ENCODE measurements at regions not wholly inside any gene's neighbourhood (a gene's known extent, or its start where the extent isn't known, plus 50 kb on each side); places are given as distances from the start of the nearest gene placed in this dataset.
"Not testable (repeated sequence)": the region's sequence is repeated elsewhere in the genome, so short reads cannot be mapped to it uniquely, and the experiment has no call there.

DNA sequence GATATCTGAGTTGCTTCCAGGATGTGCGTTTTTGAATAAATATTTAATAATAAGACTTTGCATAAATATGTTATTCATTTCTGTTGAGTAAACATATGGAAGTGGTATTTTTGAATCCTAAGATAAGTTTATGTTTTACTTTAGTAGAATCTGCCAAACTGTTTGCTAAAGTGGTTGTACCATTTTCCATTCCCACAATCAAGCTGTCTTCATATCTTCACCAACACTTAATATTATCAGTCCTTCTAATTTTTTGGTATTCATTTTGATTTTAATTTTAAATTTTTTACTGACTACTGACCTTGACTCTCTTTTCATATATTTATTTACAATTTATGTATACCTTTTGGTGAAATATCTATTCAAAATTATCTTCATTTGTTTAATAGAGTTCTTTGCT is 293.9 kb upstream of the PTCHD4 start:
- no peaks in the 10 kb centered on the region for H3K36me3 Mint-ChIP-seq
- no peak overlapping the region for H3K4me3 Mint-ChIP-seq
- ATAC-seq, result no peak
- H3K4me1 Mint-ChIP-seq, result no peaks in the 10 kb centered on the region
- H3K27me3 Mint-ChIP-seq, result no peaks in the 10 kb centered on the region
- H3K9me3 Mint-ChIP-seq, result peaks cover 11% of the 10 kb centered on the region
- no peak overlapping the region for H3K27ac Mint-ChIP-seq

GRCh38 chr6:48403587-48403986 is 292.6 kb upstream of the PTCHD4 start:
- no peaks in the 10 kb centered on the region for H3K27me3 Mint-ChIP-seq
- no peaks in the 10 kb centered on the region for H3K4me1 Mint-ChIP-seq
- ATAC-seq, result no peak
- no peak overlapping the region for H3K4me3 Mint-ChIP-seq
- peaks cover 11% of the 10 kb centered on the region for H3K9me3 Mint-ChIP-seq
- H3K36me3 Mint-ChIP-seq, result no peaks in the 10 kb centered on the region
- H3K27ac Mint-ChIP-seq, result no peak overlapping the region

DNA sequence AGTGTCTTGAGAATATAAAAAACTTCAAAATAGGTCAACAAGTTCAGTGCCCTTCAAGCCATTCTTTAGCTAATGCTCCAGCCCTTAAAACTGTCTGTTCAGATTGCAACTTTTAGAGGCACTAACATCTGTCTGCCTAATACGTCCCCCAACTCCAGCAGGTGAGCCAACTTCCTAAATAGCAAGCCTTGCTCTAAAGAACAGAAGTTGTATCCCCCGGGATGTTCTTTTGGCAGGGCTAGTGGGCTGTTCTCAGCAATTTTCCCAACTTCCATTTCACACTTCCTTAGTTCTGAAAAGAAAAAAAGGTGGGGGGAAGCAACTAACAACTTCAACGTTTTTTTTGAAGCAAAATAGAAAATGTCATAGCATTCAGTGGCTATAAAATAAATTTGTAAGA is 290.0 kb upstream of the PTCHD4 start:
- no peak for ATAC-seq
- Mint-ChIP-seq H3K36me3 (no peaks in the 10 kb centered on the region), H3K27me3 (no peaks in the 10 kb centered on the region), H3K4me1 (no peaks in the 10 kb centered on the region), H3K27ac (no peak overlapping the region), H3K9me3 (peaks cover 11% of the 10 kb centered on the region), H3K4me3 (no peak overlapping the region)

DNA sequence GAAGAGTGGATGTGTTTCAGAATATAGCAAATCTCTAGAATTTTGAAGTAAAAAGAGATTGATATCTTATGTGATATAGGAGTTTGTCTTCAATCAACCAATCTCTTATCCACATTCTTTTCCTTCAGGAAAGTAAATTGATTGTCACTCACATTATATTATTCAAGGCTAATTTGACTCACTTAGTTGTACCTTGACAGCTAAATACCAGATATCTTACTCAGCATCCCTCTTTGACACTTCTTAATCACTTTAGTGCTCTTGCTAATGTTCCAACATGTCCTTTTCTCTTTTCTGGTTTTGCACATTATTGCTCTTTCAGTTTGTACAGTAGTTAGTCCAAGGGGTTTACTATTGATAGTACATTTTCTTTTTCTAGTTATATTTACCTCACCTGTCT is 286.9 kb upstream of the PTCHD4 start:
- Mint-ChIP-seq H3K36me3 (no peaks in the 10 kb centered on the region), H3K9me3 (peaks cover 16% of the 10 kb centered on the region), H3K27ac (no peak overlapping the region), H3K4me3 (no peak overlapping the region), H3K27me3 (no peaks in the 10 kb centered on the region), H3K4me1 (no peaks in the 10 kb centered on the region)
- ATAC-seq, result no peak

DNA sequence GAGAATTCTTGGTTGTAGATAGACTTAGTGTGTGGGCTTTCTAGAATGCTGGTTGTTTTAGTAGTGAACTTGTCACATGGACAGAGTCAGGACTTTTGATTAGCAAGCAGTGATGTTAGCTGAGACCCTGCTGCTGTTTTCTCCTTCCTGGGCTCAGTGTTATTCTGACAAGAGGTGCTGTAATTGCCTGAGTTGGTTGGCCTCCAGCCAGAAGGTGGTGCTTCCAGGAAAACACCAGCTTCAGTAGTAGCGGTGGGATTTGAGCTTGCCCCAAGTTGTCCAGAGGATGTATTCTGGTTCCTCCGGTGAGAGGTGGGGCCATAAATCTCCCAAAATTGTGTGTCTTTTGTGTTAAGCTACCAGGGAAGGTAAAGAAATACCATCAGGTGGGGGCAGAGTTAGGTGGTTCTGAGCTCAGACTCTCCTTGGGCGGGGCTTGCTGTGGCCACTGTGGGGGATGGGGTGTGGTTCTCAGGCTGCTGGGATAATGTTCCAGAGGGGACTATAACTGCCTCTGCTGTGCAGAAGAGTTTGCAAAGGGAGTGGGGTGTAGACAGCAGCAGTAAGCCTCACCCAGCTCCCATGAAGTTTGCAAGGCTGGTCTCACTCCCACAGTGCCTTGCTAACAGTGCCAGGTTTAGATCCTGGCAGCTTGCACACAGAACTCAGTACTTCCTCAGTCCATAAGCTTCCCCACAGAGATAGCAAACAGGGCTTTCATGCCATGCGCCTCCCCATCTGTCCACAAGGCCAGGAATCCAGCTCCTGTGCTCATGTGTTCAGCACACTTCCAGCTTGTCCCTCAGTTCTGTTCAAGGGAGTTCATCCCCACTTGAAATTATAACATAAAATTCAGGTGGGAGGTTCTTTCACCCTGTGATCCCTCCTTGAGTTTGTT is 278.4 kb upstream of the PTCHD4 start:
- H3K4me3 Mint-ChIP-seq, result no peak overlapping the region
- H3K36me3 Mint-ChIP-seq, result no peaks in the 10 kb centered on the region
- H3K27ac Mint-ChIP-seq, result no peak overlapping the region
- H3K9me3 Mint-ChIP-seq, result peaks cover 13% of the 10 kb centered on the region
- no peaks in the 10 kb centered on the region for H3K4me1 Mint-ChIP-seq
- no peaks in the 10 kb centered on the region for H3K27me3 Mint-ChIP-seq
- no peak for ATAC-seq

DNA sequence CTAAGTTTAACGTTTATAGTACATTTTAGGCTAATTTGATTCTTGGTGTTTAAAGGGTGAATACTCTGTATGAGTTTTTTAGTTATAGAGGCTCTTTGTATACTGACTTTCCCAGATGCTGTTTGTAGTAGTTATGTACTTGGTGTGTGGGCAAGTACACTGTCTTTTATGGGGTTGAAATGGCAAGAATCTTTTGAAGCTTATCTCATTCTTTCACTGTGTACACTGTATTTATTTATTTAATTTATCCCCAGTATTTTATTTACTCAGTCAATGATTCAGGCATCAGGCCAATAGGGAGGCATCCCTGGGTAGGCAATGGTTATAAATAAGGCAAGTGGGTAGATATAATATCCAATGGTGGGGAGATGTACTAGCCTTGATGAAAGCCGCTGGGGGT is 277.0 kb upstream of the PTCHD4 start:
- H3K4me1 Mint-ChIP-seq, result no peaks in the 10 kb centered on the region
- peaks cover 10% of the 10 kb centered on the region for H3K9me3 Mint-ChIP-seq
- H3K36me3 Mint-ChIP-seq, result no peaks in the 10 kb centered on the region
- H3K4me3 Mint-ChIP-seq, result no peak overlapping the region
- no peak overlapping the region for H3K27ac Mint-ChIP-seq
- ATAC-seq, result no peak
- no peaks in the 10 kb centered on the region for H3K27me3 Mint-ChIP-seq

DNA sequence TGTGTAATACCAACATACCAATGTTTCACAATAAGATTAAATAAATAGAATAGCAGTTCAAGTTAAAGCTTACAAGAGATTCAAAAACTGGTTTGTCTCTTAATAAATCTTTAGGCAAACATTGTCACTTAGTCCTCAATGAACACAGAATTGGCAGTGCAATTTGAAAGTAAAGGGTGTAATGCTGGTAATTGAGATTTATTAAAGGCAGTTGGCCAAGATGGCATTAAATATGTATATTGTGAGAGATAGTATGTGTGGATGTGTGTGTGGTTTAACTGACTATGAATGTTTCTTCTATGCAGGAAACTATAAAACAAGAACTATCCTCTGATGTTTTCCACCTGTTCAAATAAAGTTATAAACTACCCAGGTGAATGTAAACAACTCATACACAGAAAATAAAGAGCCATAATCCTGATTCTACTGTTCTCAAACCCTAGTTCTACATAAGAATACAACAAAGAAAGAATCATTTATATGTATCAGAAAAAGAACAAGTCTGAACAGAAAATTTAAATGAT is 267.9 kb upstream of the PTCHD4 start:
- no peak overlapping the region for H3K4me3 Mint-ChIP-seq
- no peaks in the 10 kb centered on the region for H3K4me1 Mint-ChIP-seq
- H3K9me3 Mint-ChIP-seq, result peaks cover 17% of the 10 kb centered on the region
- H3K27ac Mint-ChIP-seq, result no peak overlapping the region
- H3K36me3 Mint-ChIP-seq, result no peaks in the 10 kb centered on the region
- no peak for ATAC-seq
- H3K27me3 Mint-ChIP-seq, result no peaks in the 10 kb centered on the region

DNA sequence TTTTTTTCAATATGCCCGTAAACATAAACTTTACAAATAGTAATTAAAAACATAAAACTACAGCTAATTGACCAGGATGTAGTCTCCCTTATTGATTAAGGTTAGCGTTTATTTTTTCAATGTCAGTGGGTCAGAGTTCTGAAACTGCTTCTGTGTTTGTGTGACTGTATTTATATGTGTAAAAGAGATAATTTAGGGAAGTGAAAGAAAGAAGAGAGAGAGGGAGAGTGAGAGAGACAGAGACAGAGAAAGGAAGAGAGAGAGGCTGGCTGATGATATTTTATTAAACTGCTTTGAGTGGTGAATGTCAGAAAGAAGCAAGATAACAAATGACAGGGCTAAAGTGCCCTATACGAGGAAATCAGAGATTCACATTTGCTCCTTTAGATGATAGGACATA is 266.1 kb upstream of the PTCHD4 start:
- Mint-ChIP-seq H3K36me3 (no peaks in the 10 kb centered on the region), H3K27ac (no peak overlapping the region), H3K4me1 (no peaks in the 10 kb centered on the region), H3K27me3 (no peaks in the 10 kb centered on the region), H3K4me3 (no peak overlapping the region), H3K9me3 (peaks cover 14% of the 10 kb centered on the region)
- no peak for ATAC-seq

DNA sequence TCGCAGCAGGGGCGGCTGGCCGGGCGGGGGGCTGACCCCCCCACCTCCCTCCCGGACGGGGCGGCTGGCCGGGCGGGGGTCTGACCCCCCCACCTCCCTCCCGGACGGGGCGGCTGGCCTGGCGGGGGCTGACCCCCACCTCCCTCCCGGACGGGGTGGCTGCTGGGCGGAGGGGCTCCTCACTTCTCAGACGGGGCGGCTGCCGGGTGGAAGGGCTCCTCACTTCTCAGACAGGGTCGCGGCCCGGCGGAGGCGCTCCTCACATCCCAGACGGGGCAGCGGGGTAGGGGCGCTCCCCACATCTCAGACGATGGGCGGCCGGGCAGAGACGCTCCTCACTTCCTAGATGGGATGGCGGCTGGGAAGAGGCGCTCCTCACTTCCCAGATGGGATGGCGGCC is 260.2 kb upstream of the PTCHD4 start:
- H3K36me3 Mint-ChIP-seq, result not testable (repeated sequence)

DNA sequence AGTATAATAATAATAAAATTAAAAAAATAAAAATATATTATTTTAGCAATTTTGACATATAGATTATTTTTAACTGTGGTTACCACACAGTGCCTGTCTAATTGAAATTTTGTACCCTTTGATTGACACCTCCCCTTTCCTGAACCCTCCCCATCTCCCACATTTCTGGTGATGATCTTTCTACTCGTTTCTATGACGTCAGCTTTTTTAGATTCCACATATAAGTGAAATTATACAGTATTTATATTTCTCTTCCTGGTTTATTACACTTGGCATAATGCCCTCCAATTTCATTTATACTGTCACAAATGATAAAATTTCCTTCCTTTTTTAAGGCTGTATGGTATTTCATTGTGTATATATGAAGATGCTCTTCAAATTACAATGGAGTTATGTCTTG is 258.1 kb upstream of the PTCHD4 start:
- H3K27me3 Mint-ChIP-seq, result no peaks in the 10 kb centered on the region
- no peaks in the 10 kb centered on the region for H3K4me1 Mint-ChIP-seq
- no peak for ATAC-seq
- no peak overlapping the region for H3K4me3 Mint-ChIP-seq
- H3K27ac Mint-ChIP-seq, result no peak overlapping the region
- no peaks in the 10 kb centered on the region for H3K36me3 Mint-ChIP-seq
- H3K9me3 Mint-ChIP-seq, result peaks cover 4% of the 10 kb centered on the region

More for the DNA sequence above, 260.2 kb upstream of the PTCHD4 start:
- H3K27me3 Mint-ChIP-seq, H3K4me1 Mint-ChIP-seq, H3K27ac Mint-ChIP-seq, ATAC-seq, H3K9me3 Mint-ChIP-seq, H3K4me3 Mint-ChIP-seq: not testable (repeated sequence)

- no peaks in the 10 kb centered on the region for H3K4me1 Mint-ChIP-seq
- no peaks in the 10 kb centered on the region for H3K27me3 Mint-ChIP-seq
Measured at GRCh38 chr6:48325701-48326100, 214.7 kb upstream of the PTCHD4 start.

DNA sequence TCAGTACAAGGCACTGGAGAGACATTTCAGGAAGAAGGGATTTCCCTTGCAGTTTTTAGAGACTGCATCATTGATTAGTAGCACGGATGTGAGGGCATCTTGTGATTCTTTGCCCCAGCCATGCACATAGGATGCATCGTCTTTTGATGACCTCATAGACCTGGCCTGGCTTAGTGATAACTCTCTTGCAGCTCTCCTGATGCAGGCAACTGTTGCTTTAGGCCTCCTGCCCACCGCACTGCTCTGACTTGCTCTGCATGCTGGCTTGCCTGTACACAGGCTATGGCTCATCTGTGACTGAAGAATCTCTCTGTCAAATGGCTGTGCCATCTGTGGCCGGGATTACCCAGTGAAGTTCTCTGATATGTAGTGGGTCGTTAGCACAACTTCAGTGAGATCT is 207.7 kb upstream of the PTCHD4 start:
- Mint-ChIP-seq H3K4me1 (no peaks in the 10 kb centered on the region), H3K4me3 (no peak overlapping the region), H3K9me3 (peaks cover 14% of the 10 kb centered on the region), H3K36me3 (no peaks in the 10 kb centered on the region), H3K27ac (no peak overlapping the region), H3K27me3 (no peaks in the 10 kb centered on the region)
- no peak for ATAC-seq

More at GRCh38 chr6:48325701-48326100, 214.7 kb upstream of the PTCHD4 start:
- Mint-ChIP-seq H3K9me3 (peaks cover 7% of the 10 kb centered on the region), H3K27ac (no peak overlapping the region), H3K36me3 (no peaks in the 10 kb centered on the region), H3K4me3 (no peak overlapping the region)
- ATAC-seq, result no peak

- Mint-ChIP-seq H3K36me3 (no peaks in the 10 kb centered on the region), H3K27me3 (no peaks in the 10 kb centered on the region), H3K27ac (no peak overlapping the region), H3K4me1 (no peaks in the 10 kb centered on the region), H3K9me3 (peaks cover 18% of the 10 kb centered on the region), H3K4me3 (no peak overlapping the region)
- ATAC-seq, result no peak
Measured at GRCh38 chr6:48315915-48316314, 204.9 kb upstream of the PTCHD4 start.

GRCh38 chr6:48315051-48315719 is 204.2 kb upstream of the PTCHD4 start:
- H3K27ac Mint-ChIP-seq, result no peak overlapping the region
- no peak for ATAC-seq
- H3K36me3 Mint-ChIP-seq, result no peaks in the 10 kb centered on the region
- H3K9me3 Mint-ChIP-seq, result peaks cover 18% of the 10 kb centered on the region
- H3K27me3 Mint-ChIP-seq, result no peaks in the 10 kb centered on the region
- no peaks in the 10 kb centered on the region for H3K4me1 Mint-ChIP-seq
- no peak overlapping the region for H3K4me3 Mint-ChIP-seq

- H3K4me1 Mint-ChIP-seq, result no peaks in the 10 kb centered on the region
- H3K27me3 Mint-ChIP-seq, result no peaks in the 10 kb centered on the region
- H3K36me3 Mint-ChIP-seq, result no peaks in the 10 kb centered on the region
- ATAC-seq, result no peak
- peaks cover 12% of the 10 kb centered on the region for H3K9me3 Mint-ChIP-seq
- H3K4me3 Mint-ChIP-seq, result no peak overlapping the region
- no peak overlapping the region for H3K27ac Mint-ChIP-seq
Measured at GRCh38 chr6:48311301-48311700, 200.3 kb upstream of the PTCHD4 start.

DNA sequence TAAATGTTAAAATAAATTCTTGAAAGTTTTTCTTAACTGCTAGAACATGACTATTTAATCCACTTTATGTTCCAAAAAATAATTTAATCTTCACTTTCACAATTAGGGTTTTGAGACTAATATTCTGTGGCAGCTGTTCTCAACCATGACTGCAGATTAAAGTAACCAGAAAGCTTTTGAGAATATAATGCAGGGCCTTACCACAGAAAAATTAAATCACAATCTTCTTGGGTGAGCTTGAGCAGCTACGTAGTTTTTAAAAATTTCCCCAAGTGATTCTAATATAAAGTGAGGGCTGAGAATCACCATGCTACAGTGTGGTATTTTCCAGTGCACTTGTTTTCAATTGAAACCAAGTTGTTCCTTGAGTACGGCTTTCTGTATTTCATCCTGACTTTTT is 196.6 kb upstream of the PTCHD4 start:
- no peaks in the 10 kb centered on the region for H3K27me3 Mint-ChIP-seq
- peaks cover 23% of the 10 kb centered on the region for H3K9me3 Mint-ChIP-seq
- no peaks in the 10 kb centered on the region for H3K4me1 Mint-ChIP-seq
- ATAC-seq, result no peak
- no peak overlapping the region for H3K27ac Mint-ChIP-seq
- no peaks in the 10 kb centered on the region for H3K36me3 Mint-ChIP-seq
- no peak overlapping the region for H3K4me3 Mint-ChIP-seq

Measured in stimulated activated memory B cell treated with anti-CD40 and anti-IgM and Interleukin-4, amounts not matched to agents 10 μg/mL and 1 μg/mL and 100 μg/mL, for 72 hours (primary cell).